Karpas-422 (cell line): ENCODE measurements at regions not wholly inside any gene's neighbourhood (a gene's known extent, or its start where the extent isn't known, plus 50 kb on each side); places are given as distances from the start of the nearest gene placed in this dataset.
"Not testable (repeated sequence)": the region's sequence is repeated elsewhere in the genome, so short reads cannot be mapped to it uniquely, and the experiment has no call there.

Source experiments
- DNase-seq: peaks from one replicate; pipeline ENCODE4 v3.0.0-alpha.2; 2015
- H2AFZ ChIP-seq: fragments of 200-600 bp; sonication (generic); 2 replicates; pipeline ENCODE4 v1.6.1; 2014; ENCODE audit warnings: antibody characterized with exemption, low read length, mixed read lengths
- H3K27ac ChIP-seq: fragments of 200-600 bp; sonication (generic); 2 replicates; pipeline ENCODE4 v1.5.1; 2014; ENCODE audit warnings: mild to moderate bottlenecking, low read length, moderate library complexity
- H3K27me3 ChIP-seq: fragments of 200-600 bp; sonication (generic); 2 replicates; pipeline ENCODE4 v1.6.1; 2014; ENCODE audit warnings: low read length, mixed read lengths
- H3K36me3 ChIP-seq: fragments of 200-600 bp; sonication (generic); 2 replicates; pipeline ENCODE4 v1.6.1; 2014; ENCODE audit warnings: low read length, mixed read lengths; ENCODE audit not compliant: insufficient read depth
- H3K4me1 ChIP-seq: fragments of 200-600 bp; sonication (generic); 2 replicates; pipeline ENCODE4 v1.6.1; 2014; ENCODE audit warnings: mild to moderate bottlenecking, low read length, mixed read lengths
- H3K4me2 ChIP-seq: fragments of 200-600 bp; sonication (generic); 2 replicates; pipeline ENCODE4 v1.6.1; 2014; ENCODE audit warnings: low read length, low read depth, mild to moderate bottlenecking; ENCODE audit not compliant: poor library complexity, severe bottlenecking
- H3K4me3 ChIP-seq: fragments of 200-600 bp; sonication (generic); 2 replicates; pipeline ENCODE4 v1.5.1; 2014; ENCODE audit warnings: mild to moderate bottlenecking, antibody characterized with exemption, low read length, mixed read lengths
- H3K79me2 ChIP-seq: fragments of 200-600 bp; sonication (generic); 2 replicates; pipeline ENCODE4 v1.6.1; 2014; ENCODE audit warnings: mild to moderate bottlenecking, low read length, mixed read lengths
- H3K9ac ChIP-seq: fragments of 200-600 bp; sonication (generic); 2 replicates; pipeline ENCODE4 v1.6.0; 2014; ENCODE audit warnings: low read length
- H3K9me2 ChIP-seq: fragments of 200-600 bp; sonication (generic), shearing (Covaris generic); replicated peaks from 2 replicates; pipeline ENCODE4 v1.6.0; 2014; ENCODE audit warnings: mild to moderate bottlenecking, low read length, moderate library complexity; ENCODE audit not compliant: insufficient read depth
- H3K9me3 ChIP-seq: fragments of 300-700, 200-600 bp; sonication (generic); 2 replicates; pipeline ENCODE4 v1.6.1; 2014; ENCODE audit warnings: low read length, mixed read lengths
- H4K20me1 ChIP-seq: fragments of 200-600 bp; sonication (generic); 2 replicates; pipeline ENCODE4 v1.6.1; 2014; ENCODE audit warnings: mild to moderate bottlenecking, antibody characterized with exemption, low read length, low read depth; ENCODE audit not compliant: insufficient read depth

DNA sequence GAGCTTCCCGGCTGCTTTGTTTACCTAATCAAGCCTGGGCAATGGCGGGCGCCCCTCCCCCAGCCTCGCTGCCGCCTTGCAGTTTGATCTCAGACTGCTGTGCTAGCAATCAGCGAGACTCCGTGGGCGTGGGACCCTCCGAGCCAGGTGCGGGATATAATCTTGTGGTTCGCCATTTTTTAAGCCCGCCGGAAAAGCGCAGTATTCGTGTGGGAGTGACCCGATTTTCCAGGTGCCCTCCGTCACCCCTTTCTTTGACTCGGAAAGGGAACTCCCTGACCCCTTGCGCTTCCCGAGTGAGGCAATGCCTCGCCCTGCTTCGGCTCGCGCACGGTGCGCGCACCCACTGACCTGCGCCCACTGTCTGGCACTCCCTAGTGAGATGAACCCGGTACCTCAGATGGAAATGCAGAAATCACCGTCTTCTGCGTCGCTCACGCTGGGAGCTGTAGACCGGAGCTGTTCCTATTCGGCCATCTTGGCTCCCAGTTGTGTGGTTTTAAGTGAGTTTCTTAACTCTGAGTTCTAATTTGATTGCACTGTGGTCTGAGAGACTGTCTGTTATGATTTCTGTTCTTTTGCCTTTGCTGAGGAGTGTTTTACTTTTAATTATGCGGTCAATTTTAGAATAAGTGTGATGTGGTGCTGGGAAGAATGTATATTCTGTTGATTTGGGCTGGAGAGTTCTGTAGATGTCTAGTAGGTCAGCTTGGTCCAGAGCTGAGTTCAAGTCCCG is 71.9 kb downstream of the ADCYAP1 start:
- not testable (repeated sequence) for H3K9me2 ChIP-seq, H3K9ac ChIP-seq, H3K79me2 ChIP-seq, H3K27me3 ChIP-seq, H3K9me3 ChIP-seq, H3K4me1 ChIP-seq, H3K4me3 ChIP-seq, H3K36me3 ChIP-seq, DNase-seq, H3K27ac ChIP-seq, H2AFZ ChIP-seq, H4K20me1 ChIP-seq, H3K4me2 ChIP-seq

DNA sequence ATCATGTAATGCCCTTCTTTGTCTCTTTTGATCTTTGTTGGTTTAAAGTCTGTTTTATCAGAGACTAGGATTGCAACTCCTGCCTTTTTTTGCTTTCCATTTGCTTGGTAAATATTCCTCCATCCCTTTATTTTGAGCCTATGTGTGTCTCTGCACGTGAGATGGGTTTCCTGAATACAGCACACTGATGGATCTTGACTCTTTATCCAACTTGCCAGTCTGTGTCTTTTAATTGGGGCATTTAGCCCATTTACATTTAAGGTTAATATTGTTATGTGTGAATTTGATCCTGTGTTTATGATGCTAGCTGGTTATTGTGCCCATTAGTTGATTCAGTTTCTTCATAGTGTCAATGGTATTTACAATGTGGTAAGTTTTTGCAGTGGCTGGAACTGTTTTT is 72.7 kb downstream of the ADCYAP1 start:
- H3K9me2 ChIP-seq, H3K9me3 ChIP-seq, H3K27me3 ChIP-seq, H3K79me2 ChIP-seq, H3K9ac ChIP-seq, H3K27ac ChIP-seq, H3K36me3 ChIP-seq, DNase-seq, H2AFZ ChIP-seq, H3K4me3 ChIP-seq, H4K20me1 ChIP-seq, H3K4me2 ChIP-seq, H3K4me1 ChIP-seq: not testable (repeated sequence)

DNA sequence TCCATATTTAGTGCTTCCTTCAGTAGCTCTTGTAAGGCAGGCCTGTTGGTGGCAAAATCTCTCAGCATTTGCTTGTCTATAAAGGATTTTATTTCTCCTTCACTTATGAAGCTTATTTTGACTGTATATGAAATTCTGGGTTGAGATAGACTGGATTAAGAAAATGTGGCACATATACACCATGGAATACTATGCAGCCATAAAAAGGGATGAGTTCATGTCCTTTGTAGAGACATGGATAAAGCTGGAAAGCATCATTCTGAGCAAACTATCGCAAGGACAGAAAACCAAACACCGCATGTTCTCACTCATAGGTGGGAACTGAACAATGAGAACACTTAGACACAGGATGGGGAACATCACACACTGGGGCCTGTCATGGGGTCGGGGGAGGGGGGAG is 73.1 kb downstream of the ADCYAP1 start:
- H2AFZ ChIP-seq, H3K9me2 ChIP-seq, H3K36me3 ChIP-seq, H3K4me2 ChIP-seq, H3K9me3 ChIP-seq, H3K27me3 ChIP-seq, H3K4me1 ChIP-seq, H3K4me3 ChIP-seq, H3K79me2 ChIP-seq, H3K9ac ChIP-seq, DNase-seq, H4K20me1 ChIP-seq, H3K27ac ChIP-seq: not testable (repeated sequence)

DNA sequence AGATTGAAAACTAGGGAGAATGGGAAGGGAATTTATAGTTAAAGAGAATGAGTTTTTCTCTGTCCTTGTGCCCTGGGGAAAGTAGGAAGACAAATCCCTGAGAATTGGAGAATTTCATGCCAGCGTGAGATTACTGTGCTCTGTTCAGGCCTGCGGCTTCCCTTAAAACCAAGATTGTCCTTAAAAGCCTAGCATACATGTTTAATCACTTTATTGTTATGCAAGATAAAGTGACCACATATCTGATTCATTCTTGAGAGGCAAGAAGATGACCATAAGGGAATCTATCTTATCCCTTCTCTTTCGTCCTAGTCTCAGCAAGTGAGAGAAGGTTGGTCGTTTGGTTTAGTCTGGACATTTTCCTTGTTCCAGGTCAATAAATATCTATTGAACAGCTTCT is 75.9 kb downstream of the ADCYAP1 start:
- no peak overlapping the region for H2AFZ ChIP-seq
- H3K36me3 ChIP-seq = no peaks in the 10 kb centered on the region
- H3K9ac ChIP-seq = no peak overlapping the region
- no peak overlapping the region for H3K4me2 ChIP-seq
- no peaks in the 10 kb centered on the region for H3K79me2 ChIP-seq
- H3K9me3 ChIP-seq = no peaks in the 10 kb centered on the region
- no peak overlapping the region for H3K4me3 ChIP-seq
- H3K27me3 ChIP-seq = no peaks in the 10 kb centered on the region
- no peak overlapping the region for H3K27ac ChIP-seq
- no peaks in the 10 kb centered on the region for H3K4me1 ChIP-seq
- no peak for DNase-seq
- H3K9me2 ChIP-seq = no peaks in the 10 kb centered on the region
- no peaks in the 10 kb centered on the region for H4K20me1 ChIP-seq

DNA sequence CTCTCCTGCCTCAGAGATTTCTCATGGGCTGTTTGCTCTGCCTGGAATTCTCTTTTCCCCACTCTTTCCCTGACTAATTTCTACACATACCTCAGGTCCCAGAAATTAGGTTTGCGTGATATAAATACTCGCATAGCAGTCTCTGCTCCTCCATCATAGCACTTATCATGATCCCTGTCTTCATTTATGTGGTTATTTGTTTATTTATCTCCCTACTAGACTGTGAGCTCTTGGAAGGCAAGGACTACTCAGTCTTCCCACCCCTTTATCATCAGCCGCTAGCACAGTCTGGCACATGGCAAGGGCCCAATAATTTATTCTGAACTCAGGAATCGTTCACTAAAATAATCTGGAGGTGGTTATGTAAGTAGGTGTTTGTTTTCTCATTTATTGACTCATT is 79.3 kb downstream of the ADCYAP1 start:
- no peaks in the 10 kb centered on the region for H3K9me3 ChIP-seq
- H3K27ac ChIP-seq = no peak overlapping the region
- H3K4me2 ChIP-seq = no peak overlapping the region
- no peaks in the 10 kb centered on the region for H4K20me1 ChIP-seq
- H3K9ac ChIP-seq = no peak overlapping the region
- DNase-seq = no peak
- H2AFZ ChIP-seq = no peak overlapping the region
- H3K4me3 ChIP-seq = no peak overlapping the region
- H3K27me3 ChIP-seq = no peaks in the 10 kb centered on the region
- no peaks in the 10 kb centered on the region for H3K9me2 ChIP-seq
- H3K36me3 ChIP-seq = no peaks in the 10 kb centered on the region
- H3K79me2 ChIP-seq = no peaks in the 10 kb centered on the region
- no peaks in the 10 kb centered on the region for H3K4me1 ChIP-seq

DNA sequence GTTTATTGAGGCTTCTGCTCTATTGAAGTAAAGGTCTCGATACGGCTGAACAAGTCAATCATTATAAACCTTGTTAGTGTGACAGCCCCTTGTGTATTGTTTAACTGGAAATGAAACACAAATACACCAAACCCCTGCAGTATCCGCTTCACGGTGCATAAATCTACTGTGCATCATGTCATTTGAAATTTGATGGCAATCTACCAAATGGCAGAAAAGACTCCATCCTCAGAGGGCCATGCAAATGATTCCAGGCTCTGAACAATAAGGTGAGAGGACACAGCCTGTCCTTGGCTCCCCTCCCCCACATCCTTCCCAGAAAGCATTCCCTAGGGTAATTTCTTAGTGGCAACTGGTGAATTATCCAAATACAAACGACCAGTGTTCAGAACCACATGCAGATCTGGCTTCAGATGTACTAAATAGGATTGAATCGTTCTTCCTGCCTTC is 80.6 kb downstream of the ADCYAP1 start:
- Histone ChIP-seq H3K36me3 (no peaks in the 10 kb centered on the region), H3K4me1 (no peaks in the 10 kb centered on the region), H3K27me3 (no peaks in the 10 kb centered on the region), H2AFZ (no peak overlapping the region), H4K20me1 (no peaks in the 10 kb centered on the region), H3K4me2 (no peak overlapping the region), H3K27ac (no peak overlapping the region), H3K9me2 (no peaks in the 10 kb centered on the region), H3K9me3 (no peaks in the 10 kb centered on the region), H3K9ac (no peak overlapping the region), H3K79me2 (no peaks in the 10 kb centered on the region), H3K4me3 (no peak overlapping the region)
- DNase-seq = no peak

DNA sequence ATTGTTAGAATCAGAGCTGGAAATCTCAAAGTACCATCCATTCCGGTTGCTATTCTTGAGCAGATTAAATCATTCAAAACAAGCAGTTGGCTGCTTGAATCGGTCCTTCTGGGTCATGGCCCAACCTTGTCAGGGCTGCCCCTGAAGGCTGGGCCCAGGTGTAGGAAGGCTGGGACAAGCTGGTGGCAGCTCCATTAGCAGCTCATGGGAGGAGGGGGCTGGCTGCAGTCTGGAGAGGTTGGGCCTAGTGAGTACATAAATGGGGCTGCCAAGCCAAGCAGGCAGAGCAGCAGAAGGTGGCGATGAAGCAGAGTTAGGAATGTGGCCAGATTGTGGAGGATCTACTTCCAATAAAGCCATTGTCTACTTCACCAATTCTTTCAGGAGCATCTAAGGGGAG is 81.4 kb downstream of the ADCYAP1 start:
- H3K79me2 ChIP-seq = no peaks in the 10 kb centered on the region
- no peak overlapping the region for H3K9ac ChIP-seq
- H3K9me3 ChIP-seq = no peaks in the 10 kb centered on the region
- no peaks in the 10 kb centered on the region for H4K20me1 ChIP-seq
- no peaks in the 10 kb centered on the region for H3K4me1 ChIP-seq
- no peak for DNase-seq
- no peak overlapping the region for H2AFZ ChIP-seq
- no peaks in the 10 kb centered on the region for H3K9me2 ChIP-seq
- no peaks in the 10 kb centered on the region for H3K27me3 ChIP-seq
- no peak overlapping the region for H3K27ac ChIP-seq
- no peaks in the 10 kb centered on the region for H3K36me3 ChIP-seq
- H3K4me3 ChIP-seq = no peak overlapping the region
- no peak overlapping the region for H3K4me2 ChIP-seq

DNA sequence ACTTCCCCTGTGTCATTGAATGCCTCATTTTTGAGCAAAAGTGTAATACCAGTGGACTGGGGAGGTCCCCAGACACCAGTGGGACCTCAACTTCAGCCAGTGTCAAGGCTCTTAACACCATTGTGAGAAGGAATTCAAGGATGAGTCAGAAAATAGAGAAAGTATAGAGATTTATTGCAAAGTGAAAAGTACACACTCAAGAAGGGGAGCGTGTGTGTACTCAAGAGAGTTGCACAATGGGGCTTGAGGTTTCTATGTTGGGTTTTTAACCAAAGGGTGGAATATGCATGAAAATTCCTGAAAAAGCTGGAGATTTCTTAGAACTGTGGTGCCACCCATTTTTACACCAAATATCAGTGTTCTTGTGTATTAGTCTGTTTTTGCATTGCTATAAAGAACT is 81.9 kb downstream of the ADCYAP1 start:
- H2AFZ ChIP-seq = no peak overlapping the region

More for the DNA sequence above, 81.9 kb downstream of the ADCYAP1 start:
- Histone ChIP-seq H3K9me3 (no peaks in the 10 kb centered on the region), H3K27me3 (no peaks in the 10 kb centered on the region), H3K36me3 (no peaks in the 10 kb centered on the region), H3K79me2 (no peaks in the 10 kb centered on the region), H3K9me2 (no peaks in the 10 kb centered on the region), H3K4me2 (no peak overlapping the region), H3K4me1 (no peaks in the 10 kb centered on the region), H3K27ac (no peak overlapping the region), H4K20me1 (no peaks in the 10 kb centered on the region), H3K9ac (no peak overlapping the region), H3K4me3 (no peak overlapping the region)
- no peak for DNase-seq
